Esophagus (tissue), 2 donors: ENCODE measurements at regions not wholly inside any gene's neighbourhood (a gene's known extent, or its start where the extent isn't known, plus 50 kb on each side); places are given as distances from the start of the nearest gene placed in this dataset.

Source experiments
- H3K27ac ChIP-seq, 2 donors: one replicate each; pipeline ENCODE4 v1.5.1; 2013; ENCODE audit warnings: low read depth in 2 of 2, mild to moderate bottlenecking in 2 of 2, inconsistent platforms in 1 of 2, low read length in 1 of 2, moderate library complexity in 1 of 2
- H3K27me3 ChIP-seq, 2 donors: one replicate each; pipeline ENCODE4 v1.6.1; 2013; ENCODE audit warnings: low read length in 2 of 2, control low read depth in 1 of 2, mild to moderate bottlenecking in 1 of 2; ENCODE audit not compliant: insufficient read depth in 2 of 2, control insufficient read depth in 1 of 2
- H3K36me3 ChIP-seq, 2 donors: one replicate each; pipeline ENCODE4 v1.6.1; 2013; ENCODE audit warnings: low read length in 1 of 2; ENCODE audit not compliant: control insufficient read depth in 2 of 2, insufficient read depth in 2 of 2
- H3K4me1 ChIP-seq, 2 donors: one replicate each; pipeline ENCODE4 v1.6.1; 2013; ENCODE audit warnings: low read length in 1 of 2; ENCODE audit not compliant: control insufficient read depth in 2 of 2, insufficient read depth in 2 of 2
- H3K4me3 ChIP-seq, 2 donors: one replicate each; pipeline ENCODE4 v1.5.1; 2013; ENCODE audit warnings: low read length in 2 of 2, mild to moderate bottlenecking in 2 of 2, low read depth in 1 of 2, moderate library complexity in 1 of 2
- H3K9me3 ChIP-seq, 2 donors: one replicate each; pipeline ENCODE4 v1.6.1; 2013; ENCODE audit warnings: mild to moderate bottlenecking in 2 of 2, low read depth in 1 of 2, low read length in 1 of 2, moderate library complexity in 1 of 2; ENCODE audit not compliant: control insufficient read depth in 2 of 2, insufficient read depth in 1 of 2
- WGBS, 2 donors: extraction: QIAGEN DNeasy Blood & Tissue Kit; methylation state at CpG; one replicate each; pipeline ENCODE4 v1.1.7; 2013; 5-methylcytosine and 5-hydroxymethylcytosine counted together
- donor health status: healthy with polysubstance abuse.
- donor health status: Bipolar disorder and iron deficiency.

- H3K27me3 ChIP-seq = no peaks in the 10 kb centered on the region
- H3K36me3 ChIP-seq = no peaks in the 10 kb centered on the region
- 71 to 72% methylated on average over 11 of the region's 11 CpGs for WGBS, 2 donors
- no peak overlapping the region for H3K4me3 ChIP-seq
- H3K27ac ChIP-seq = no peak overlapping the region
- peaks cover 0 to 9% of the 10 kb centered on the region in 2 donors for H3K9me3 ChIP-seq
- H3K4me1 ChIP-seq = peaks cover 0 to 10% of the 10 kb centered on the region in 2 donors
These were observed 867.6 kb downstream of the TBC1D22A start for GRCh38 chr22:47629791-47630655.

GRCh38 chr22:47629273-47629711, 866.8 kb downstream of the TBC1D22A start:
- Histone ChIP-seq H3K27ac (no peak overlapping the region), H3K27me3 (no peaks in the 10 kb centered on the region), H3K4me3 (no peak overlapping the region), H3K4me1 (peaks cover 0 to 13% of the 10 kb centered on the region in 2 donors), H3K9me3 (peaks cover 0 to 9% of the 10 kb centered on the region in 2 donors), H3K36me3 (no peaks in the 10 kb centered on the region)
- 61 to 65% methylated on average over 18 of the region's 18 CpGs for WGBS, 2 donors

- Histone ChIP-seq H3K4me1 (peaks cover 0 to 13% of the 10 kb centered on the region in 2 donors), H3K27me3 (no peaks in the 10 kb centered on the region), H3K9me3 (peaks cover 0 to 9% of the 10 kb centered on the region in 2 donors), H3K36me3 (no peaks in the 10 kb centered on the region), H3K4me3 (no peak overlapping the region), H3K27ac (no peak overlapping the region)
- WGBS, 2 donors = 92 to 93% methylated on average over 17 of the region's 17 CpGs
These were observed 866.2 kb downstream of the TBC1D22A start for GRCh38 chr22:47628477-47629272.

- Histone ChIP-seq H3K4me1 (peaks cover 0 to 13% of the 10 kb centered on the region in 2 donors), H3K27ac (no peak overlapping the region), H3K27me3 (no peaks in the 10 kb centered on the region), H3K9me3 (peaks cover 0 to 9% of the 10 kb centered on the region in 2 donors), H3K36me3 (no peaks in the 10 kb centered on the region), H3K4me3 (no peak overlapping the region)
- WGBS, 2 donors = 40 to 47% methylated on average over 17 of the region's 17 CpGs
These were observed 865.3 kb downstream of the TBC1D22A start for GRCh38 chr22:47627556-47628253.

GRCh38 chr22:47626428-47627390, 864.3 kb downstream of the TBC1D22A start:
- Histone ChIP-seq H3K36me3 (no peaks in the 10 kb centered on the region), H3K27ac (no peak overlapping the region), H3K4me3 (no peak overlapping the region), H3K9me3 (peaks cover 0 to 9% of the 10 kb centered on the region in 2 donors), H3K4me1 (peaks cover 0 to 12% of the 10 kb centered on the region in 2 donors), H3K27me3 (no peaks in the 10 kb centered on the region)
- 76 to 79% methylated on average over 15 of the region's 15 CpGs for WGBS, 2 donors

- Histone ChIP-seq H3K4me1 (peaks cover 0 to 11% of the 10 kb centered on the region in 2 donors), H3K4me3 (no peak overlapping the region), H3K27ac (no peak overlapping the region), H3K27me3 (no peaks in the 10 kb centered on the region), H3K9me3 (peaks cover 0 to 9% of the 10 kb centered on the region in 2 donors), H3K36me3 (no peaks in the 10 kb centered on the region)
- 79 to 89% methylated on average over 29 to 30 of the region's 30 CpGs for WGBS, 2 donors
These were observed 863.3 kb downstream of the TBC1D22A start for GRCh38 chr22:47625531-47626427.

GRCh38 chr22:47625013-47625385, 862.5 kb downstream of the TBC1D22A start:
- Histone ChIP-seq H3K36me3 (no peaks in the 10 kb centered on the region), H3K4me3 (no peak overlapping the region), H3K4me1 (peaks cover 0 to 11% of the 10 kb centered on the region in 2 donors), H3K27me3 (no peaks in the 10 kb centered on the region), H3K9me3 (peaks cover 0 to 9% of the 10 kb centered on the region in 2 donors), H3K27ac (no peak overlapping the region)
- 75 to 80% methylated on average over 13 of the region's 13 CpGs for WGBS, 2 donors
